Right cardiac atrium (tissue), 5 donors: ENCODE measurements at regions not wholly inside any gene's neighbourhood (a gene's known extent, or its start where the extent isn't known, plus 50 kb on each side); places are given as distances from the start of the nearest gene placed in this dataset.

ENCODE experiments used
- ATAC-seq, 2 donors: fragments of 200-7000 bp; cut with Tn5 transposase; one replicate each; pipeline versions ENCODE4 v1.8.0 to v1.9.1; 2020; ENCODE audit warnings: moderate library complexity in 2 of 2, mild to moderate bottlenecking in 1 of 2
- DNase-seq, 3 donors: peaks; one replicate each; pipeline ENCODE4 v3.0.0-alpha.2; 2020
- H3K27ac ChIP-seq: one replicate; pipeline ENCODE4 v1.5.1; 2013; ENCODE audit warnings: mild to moderate bottlenecking, low read length, control low read depth, moderate library complexity
- H3K27me3 ChIP-seq: one replicate; pipeline ENCODE4 v1.6.1; 2013; ENCODE audit not compliant: control insufficient read depth, insufficient read depth
- H3K4me1 ChIP-seq: one replicate; pipeline ENCODE4 v1.6.1; 2013; ENCODE audit warnings: low read length; ENCODE audit not compliant: control insufficient read depth, insufficient read depth
- H3K4me3 ChIP-seq: one replicate; pipeline ENCODE4 v1.5.1; 2013; ENCODE audit warnings: low read length, control low read depth
- H3K9me3 ChIP-seq: one replicate; pipeline ENCODE4 v1.6.1; 2013; ENCODE audit warnings: low read length; ENCODE audit not compliant: control insufficient read depth
- WGBS: extraction: QIAGEN DNeasy Blood & Tissue Kit; methylation state at CpG from one replicate; pipeline ENCODE4 v1.1.7; 2013; 5-methylcytosine and 5-hydroxymethylcytosine counted together
- intact Hi-C, 4 donors: fragments of 100-400 bp; cut with DNase I; formaldehyde crosslinking; loops; one replicate each; pipeline versions ENCODE4 v1.11.0 to v1.14.0; 2022 to 2023
- donor health status: healthy with polysubstance abuse.
- donor health status: DM: no; HTN: yes; CAD: no.
- donor health status: DM: no; HTN: no; CAD: no.
- donor health status: DM: no; HTN: yes; CAD: no; lungs with severe emphysema.
- donor health status: DM: yes; HTN: yes; CAD: no.

GRCh38 chr11:134544095-134544815 lies 132.2 kb upstream of the B3GAT1 start:
- intact Hi-C loops: no loop called here
- DNase-seq: no peak
- H3K27me3 ChIP-seq: no peaks in the 10 kb centered on the region
- WGBS: 71% methylated on average over 14 of the region's 14 CpGs
- no peak overlapping the region for H3K27ac ChIP-seq
- ATAC-seq: no peak
- no peak overlapping the region for H3K4me3 ChIP-seq
- no peaks in the 10 kb centered on the region for H3K4me1 ChIP-seq
- H3K9me3 ChIP-seq: no peaks in the 10 kb centered on the region

GRCh38 chr11:134543645-134544044 lies 131.6 kb upstream of the B3GAT1 start:
- no peak overlapping the region for H3K4me3 ChIP-seq
- intact Hi-C loops: no loop called here
- H3K9me3 ChIP-seq: no peaks in the 10 kb centered on the region
- H3K4me1 ChIP-seq: no peaks in the 10 kb centered on the region
- no peak for ATAC-seq
- DNase-seq: no peak
- 75% methylated on average over 4 of the region's 4 CpGs for WGBS
- H3K27ac ChIP-seq: no peak overlapping the region
- no peaks in the 10 kb centered on the region for H3K27me3 ChIP-seq

DNA sequence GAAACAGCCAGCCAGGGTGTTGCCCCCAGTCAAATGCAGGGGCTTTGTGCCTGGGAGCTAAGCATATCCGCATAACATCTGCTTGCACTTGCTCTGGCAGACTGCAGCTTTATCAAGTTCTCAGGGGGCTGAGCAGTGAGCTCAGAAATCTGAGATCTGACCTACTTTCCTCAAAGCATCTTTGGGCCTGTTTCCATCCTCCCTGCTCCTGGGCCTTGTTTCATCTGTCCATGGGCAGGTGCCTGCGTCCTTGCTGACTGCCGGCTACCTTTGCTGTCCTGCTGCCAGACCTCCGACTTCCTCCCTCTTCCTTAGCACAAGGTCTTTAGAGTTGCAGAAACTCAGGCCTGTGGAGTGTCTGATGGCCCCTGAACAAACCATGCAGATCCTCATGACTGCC lies 131.2 kb upstream of the B3GAT1 start:
- Histone ChIP-seq H3K27me3 (no peaks in the 10 kb centered on the region), H3K27ac (no peak overlapping the region), H3K9me3 (no peaks in the 10 kb centered on the region), H3K4me1 (no peaks in the 10 kb centered on the region), H3K4me3 (no peak overlapping the region)
- DNase-seq (no peak), ATAC-seq (no peak)
- WGBS: 77% methylated on average over 4 of the region's 4 CpGs
- intact Hi-C loops: no loop called here

DNA sequence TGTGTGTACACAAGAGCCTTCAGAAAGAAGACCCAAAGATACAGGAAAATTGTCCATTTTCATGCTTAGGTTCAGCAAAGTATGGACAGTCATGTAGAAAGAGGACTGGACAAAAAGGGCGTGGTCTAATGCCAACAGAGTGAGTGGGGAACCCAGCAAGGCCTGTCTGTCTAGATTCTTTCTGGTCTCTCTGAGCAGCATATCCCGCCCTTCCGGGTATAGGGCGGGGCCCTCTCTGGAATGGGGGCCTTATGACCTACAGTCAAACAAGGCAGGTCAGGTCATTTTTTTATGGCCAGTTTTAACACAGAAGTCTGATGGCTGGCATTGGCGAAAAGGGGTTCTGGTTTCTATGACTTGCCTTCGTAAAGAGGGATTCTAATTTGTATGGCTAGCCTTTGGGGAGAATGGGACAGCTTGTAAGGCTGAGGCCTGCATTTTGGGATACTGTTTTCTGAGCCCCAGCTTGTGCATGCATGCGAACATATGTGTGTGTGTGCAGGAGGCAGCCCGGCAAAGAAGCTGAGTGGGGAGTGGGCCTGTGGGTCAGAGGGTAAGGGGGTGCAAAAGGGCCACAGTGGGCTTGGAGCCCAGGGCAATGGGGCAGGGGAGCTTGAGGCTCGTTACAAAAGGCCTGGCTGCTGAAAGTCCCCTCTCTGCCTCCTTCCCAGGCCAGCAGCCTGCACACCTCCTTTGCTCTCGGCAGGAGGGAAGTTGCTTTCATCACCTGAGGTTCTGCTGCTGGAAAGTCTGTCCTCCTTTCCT lies 130.5 kb upstream of the B3GAT1 start:
- intact Hi-C loops: no loop called here
- no peak overlapping the region for H3K27ac ChIP-seq
- no peaks in the 10 kb centered on the region for H3K4me1 ChIP-seq
- no peaks in the 10 kb centered on the region for H3K27me3 ChIP-seq
- no peaks in the 10 kb centered on the region for H3K9me3 ChIP-seq
- DNase-seq (no peak), ATAC-seq (no peak)
- WGBS: 74% methylated on average over 10 of the region's 10 CpGs
- no peak overlapping the region for H3K4me3 ChIP-seq

- DNase-seq: no peak
Measured at GRCh38 chr11:134541951-134542350, 129.9 kb upstream of the B3GAT1 start.

GRCh38 chr11:134541355-134541754 lies 129.3 kb upstream of the B3GAT1 start:
- Histone ChIP-seq H3K27me3 (no peaks in the 10 kb centered on the region), H3K9me3 (no peaks in the 10 kb centered on the region)
- no peak for DNase-seq

More at GRCh38 chr11:134541951-134542350, 129.9 kb upstream of the B3GAT1 start:
- no peaks in the 10 kb centered on the region for H3K9me3 ChIP-seq
- intact Hi-C loops: no loop called here
- no peak overlapping the region for H3K27ac ChIP-seq
- no peak overlapping the region for H3K4me3 ChIP-seq
- no peak for ATAC-seq
- 89% methylated on average over 4 of the region's 4 CpGs for WGBS
- no peaks in the 10 kb centered on the region for H3K4me1 ChIP-seq
- H3K27me3 ChIP-seq: no peaks in the 10 kb centered on the region

DNA sequence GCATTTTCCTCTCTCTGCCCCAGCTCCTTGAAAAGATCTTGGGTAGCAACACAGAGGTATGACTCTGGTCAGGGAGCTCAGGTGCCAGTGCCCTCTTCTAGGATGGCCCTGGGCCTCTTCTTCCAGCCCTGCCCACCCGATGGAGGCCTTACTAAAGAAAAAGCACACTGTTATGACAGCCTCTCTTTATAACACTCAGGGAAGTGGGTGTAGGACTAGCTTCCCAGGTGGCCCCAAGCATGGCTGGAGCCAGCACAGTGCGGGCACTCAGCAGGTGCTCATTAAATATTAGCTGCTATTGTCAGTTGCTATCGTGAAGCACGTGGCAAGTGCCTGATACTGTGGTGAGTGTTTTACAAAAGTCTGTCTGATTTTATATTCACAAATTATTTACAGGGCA lies 127.2 kb upstream of the B3GAT1 start:
- intact Hi-C loops: no loop called here

More at GRCh38 chr11:134541355-134541754, 129.3 kb upstream of the B3GAT1 start:
- Histone ChIP-seq H3K4me1 (no peaks in the 10 kb centered on the region), H3K27ac (no peak overlapping the region), H3K4me3 (no peak overlapping the region)
- intact Hi-C loops: no loop called here
- no peak for ATAC-seq
- WGBS: 58% methylated on average over 6 of the region's 6 CpGs

DNA sequence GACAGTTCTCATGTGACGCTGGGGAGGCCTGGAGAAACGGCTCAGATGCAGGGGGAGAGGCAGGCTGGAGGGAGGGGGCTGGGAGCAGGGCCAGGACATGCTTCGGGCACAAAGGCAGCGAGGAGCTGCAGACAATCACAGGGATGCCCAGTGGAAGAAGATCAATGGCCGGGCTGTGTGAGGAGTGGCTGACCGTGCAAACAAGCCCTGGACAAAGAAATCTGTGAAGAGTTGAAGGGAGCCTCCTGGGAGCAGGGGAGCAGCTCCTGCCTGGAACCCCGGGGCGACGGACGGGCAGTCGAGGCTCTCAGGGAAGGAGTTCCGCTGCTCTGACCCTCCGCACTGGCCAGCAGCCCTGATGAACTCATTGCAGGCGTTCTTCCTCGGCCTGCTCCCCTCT lies 126.7 kb upstream of the B3GAT1 start:
- intact Hi-C loops: no loop called here
- H3K9me3 ChIP-seq: no peaks in the 10 kb centered on the region
- H3K4me3 ChIP-seq: no peak overlapping the region
- WGBS: 64% methylated on average over 15 of the region's 15 CpGs
- H3K27ac ChIP-seq: no peak overlapping the region
- no peaks in the 10 kb centered on the region for H3K27me3 ChIP-seq
- DNase-seq (no peak), ATAC-seq (no peak)
- no peaks in the 10 kb centered on the region for H3K4me1 ChIP-seq

More for the DNA sequence above, 127.2 kb upstream of the B3GAT1 start:
- Histone ChIP-seq H3K4me1 (no peaks in the 10 kb centered on the region), H3K27me3 (no peaks in the 10 kb centered on the region), H3K9me3 (no peaks in the 10 kb centered on the region), H3K27ac (no peak overlapping the region), H3K4me3 (no peak overlapping the region)
- no peak for ATAC-seq
- WGBS: 78% methylated on average over 4 of the region's 4 CpGs
- DNase-seq: no peak

DNA sequence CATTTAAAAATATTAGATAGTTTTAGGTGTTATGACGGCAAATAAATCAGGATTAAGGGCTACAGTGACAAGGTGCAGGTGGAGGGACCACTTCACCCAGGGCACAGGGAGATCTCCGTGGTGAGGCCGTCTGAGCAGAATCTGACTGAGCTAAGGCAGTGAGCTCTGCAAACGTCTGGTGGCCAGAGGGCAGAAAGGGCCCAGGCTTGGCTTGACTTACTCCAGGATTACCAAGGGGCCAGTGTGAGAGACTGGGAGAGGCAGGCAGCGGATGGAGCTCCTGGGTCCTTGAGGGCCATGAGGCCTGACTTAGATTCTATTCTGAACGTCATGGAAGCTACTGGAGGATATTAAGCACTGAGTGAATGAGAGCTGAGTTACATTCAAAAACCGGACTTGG lies 125.9 kb upstream of the B3GAT1 start:
- H3K27me3 ChIP-seq: no peaks in the 10 kb centered on the region
- intact Hi-C loops: no loop called here
- no peaks in the 10 kb centered on the region for H3K9me3 ChIP-seq
- H3K4me1 ChIP-seq: no peaks in the 10 kb centered on the region
- 75% methylated on average over 7 of the region's 7 CpGs for WGBS
- no peak overlapping the region for H3K4me3 ChIP-seq
- ATAC-seq (no peak), DNase-seq (no peak)
- H3K27ac ChIP-seq: no peak overlapping the region

DNA sequence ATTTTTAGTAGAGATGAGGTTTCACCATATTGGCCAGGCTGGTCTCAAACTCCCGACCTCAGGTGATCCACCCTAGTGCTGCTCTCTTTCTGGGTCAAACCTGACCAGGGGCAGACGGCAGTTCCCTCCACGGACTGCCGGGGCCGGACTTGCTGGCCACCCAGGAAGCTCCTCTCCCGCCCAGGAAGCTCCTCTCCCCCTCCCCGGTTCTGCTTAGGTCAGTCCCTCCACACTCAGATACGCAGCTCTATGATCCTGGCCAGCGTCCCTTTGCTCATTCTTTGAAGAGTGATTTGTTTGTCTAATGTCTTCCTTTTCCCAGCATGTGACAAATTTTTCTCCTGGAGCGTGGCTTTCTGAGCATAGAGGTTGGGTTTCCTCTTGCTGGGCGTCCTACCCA lies 125.3 kb upstream of the B3GAT1 start:
- WGBS: 41% methylated on average over 11 of the region's 11 CpGs
- no peaks in the 10 kb centered on the region for H3K4me1 ChIP-seq
- intact Hi-C loops: no loop called here
- DNase-seq (no peak), ATAC-seq (no peak)
- no peaks in the 10 kb centered on the region for H3K27me3 ChIP-seq
- no peak overlapping the region for H3K27ac ChIP-seq
- no peaks in the 10 kb centered on the region for H3K9me3 ChIP-seq
- H3K4me3 ChIP-seq: no peak overlapping the region

GRCh38 chr11:134536677-134537076 lies 124.6 kb upstream of the B3GAT1 start:
- Histone ChIP-seq H3K4me1 (no peaks in the 10 kb centered on the region), H3K4me3 (no peak overlapping the region), H3K9me3 (no peaks in the 10 kb centered on the region), H3K27ac (no peak overlapping the region), H3K27me3 (no peaks in the 10 kb centered on the region)
- DNase-seq (no peak), ATAC-seq (no peak)
- 53% methylated on average over 8 of the region's 8 CpGs for WGBS
- intact Hi-C loops: no loop called here
